Epithelial cell of proximal tubule (primary cell): ENCODE measurements at regions not wholly inside any gene's neighbourhood (a gene's known extent, or its start where the extent isn't known, plus 50 kb on each side); places are given as distances from the start of the nearest gene placed in this dataset.
"Not testable (repeated sequence)": the region's sequence is repeated elsewhere in the genome, so short reads cannot be mapped to it uniquely, and the experiment has no call there.

Experiments used
- DNase-seq: peaks from one replicate; pipeline ENCODE4 v3.0.0-alpha.2; 2011; ENCODE audit warnings: low read depth
- H3K4me3 ChIP-seq: 2 replicates; pipeline ENCODE4 v1.5.1; 2011; ENCODE audit warnings: low read depth, mild to moderate bottlenecking, low read length
- TF ChIP-seq, protein P1 (sequence below): conservative IDR thresholded peaks from 2 replicates; pipeline ENCODE4 v1.5.1; 2012; ENCODE audit warnings: low read depth, mild to moderate bottlenecking, low read length

DNA sequence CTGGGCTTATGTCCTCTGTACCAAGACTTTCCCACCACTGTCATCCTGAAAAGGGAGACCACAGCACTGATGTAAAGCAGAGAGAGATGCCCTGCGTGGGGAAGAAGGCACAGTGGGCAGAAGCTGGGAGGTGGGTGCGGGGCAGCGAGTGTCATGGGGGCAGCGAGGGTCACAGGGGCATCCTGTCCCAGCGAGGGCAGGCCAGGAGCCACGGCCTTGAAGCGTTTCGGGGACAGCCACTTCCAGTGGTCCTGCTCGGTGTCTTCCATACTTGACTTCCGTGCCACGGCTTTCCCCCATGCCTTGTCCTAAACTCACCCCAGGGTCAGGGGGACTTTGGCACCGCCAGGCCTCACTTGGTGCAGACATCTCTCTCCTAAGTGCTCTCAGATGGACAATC lies 1121.3 kb downstream of the TBC1D22A start:
- TF ChIP-seq, protein P1, sequence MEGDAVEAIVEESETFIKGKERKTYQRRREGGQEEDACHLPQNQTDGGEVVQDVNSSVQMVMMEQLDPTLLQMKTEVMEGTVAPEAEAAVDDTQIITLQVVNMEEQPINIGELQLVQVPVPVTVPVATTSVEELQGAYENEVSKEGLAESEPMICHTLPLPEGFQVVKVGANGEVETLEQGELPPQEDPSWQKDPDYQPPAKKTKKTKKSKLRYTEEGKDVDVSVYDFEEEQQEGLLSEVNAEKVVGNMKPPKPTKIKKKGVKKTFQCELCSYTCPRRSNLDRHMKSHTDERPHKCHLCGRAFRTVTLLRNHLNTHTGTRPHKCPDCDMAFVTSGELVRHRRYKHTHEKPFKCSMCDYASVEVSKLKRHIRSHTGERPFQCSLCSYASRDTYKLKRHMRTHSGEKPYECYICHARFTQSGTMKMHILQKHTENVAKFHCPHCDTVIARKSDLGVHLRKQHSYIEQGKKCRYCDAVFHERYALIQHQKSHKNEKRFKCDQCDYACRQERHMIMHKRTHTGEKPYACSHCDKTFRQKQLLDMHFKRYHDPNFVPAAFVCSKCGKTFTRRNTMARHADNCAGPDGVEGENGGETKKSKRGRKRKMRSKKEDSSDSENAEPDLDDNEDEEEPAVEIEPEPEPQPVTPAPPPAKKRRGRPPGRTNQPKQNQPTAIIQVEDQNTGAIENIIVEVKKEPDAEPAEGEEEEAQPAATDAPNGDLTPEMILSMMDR = no peak
- no peak for DNase-seq
- no peak overlapping the region for H3K4me3 ChIP-seq

DNA sequence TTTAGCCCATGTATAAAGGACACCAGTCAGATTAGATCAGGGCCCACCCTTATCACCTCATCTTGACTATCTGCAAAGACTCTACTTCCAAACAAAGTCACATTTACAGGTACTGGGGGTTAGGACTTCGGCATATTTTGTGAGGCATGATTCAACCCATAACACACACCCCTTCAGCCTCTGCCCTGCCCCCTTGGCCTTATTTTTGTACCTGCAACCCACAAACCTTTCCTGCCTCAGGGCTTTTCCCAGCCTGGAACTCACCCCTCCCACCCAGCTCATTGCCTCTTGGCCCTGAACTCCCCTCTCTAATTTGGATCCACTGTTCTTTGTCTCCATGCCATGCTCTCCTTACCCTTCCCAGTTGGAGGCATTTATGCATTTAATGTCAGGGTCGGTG lies 1116.9 kb downstream of the TBC1D22A start:
- DNase-seq = no peak
- H3K4me3 ChIP-seq = no peak overlapping the region
- TF ChIP-seq, protein P1 = no peak

DNA sequence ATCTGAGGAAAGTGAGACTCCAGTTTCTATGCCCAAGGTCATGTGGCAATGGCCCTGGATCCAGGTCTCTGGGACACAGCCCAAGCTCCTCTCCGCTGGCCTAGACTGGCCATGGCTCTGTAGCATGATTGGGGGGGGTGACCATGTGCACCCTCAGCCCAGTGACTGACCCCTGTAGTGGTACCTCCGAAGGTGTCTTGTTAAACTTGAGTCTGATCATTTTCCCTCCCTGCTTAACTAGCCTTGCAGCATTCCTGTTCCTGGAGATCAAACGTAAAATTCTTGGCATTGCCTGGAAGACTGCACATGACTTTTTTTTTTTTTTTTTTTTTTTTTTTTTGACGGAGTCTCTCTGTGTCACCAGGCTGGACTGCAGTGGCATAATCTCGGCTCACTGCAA lies 1116.0 kb downstream of the TBC1D22A start:
- TF ChIP-seq, protein P1 = no peak
- no peak for DNase-seq
- H3K4me3 ChIP-seq = no peak overlapping the region

DNA sequence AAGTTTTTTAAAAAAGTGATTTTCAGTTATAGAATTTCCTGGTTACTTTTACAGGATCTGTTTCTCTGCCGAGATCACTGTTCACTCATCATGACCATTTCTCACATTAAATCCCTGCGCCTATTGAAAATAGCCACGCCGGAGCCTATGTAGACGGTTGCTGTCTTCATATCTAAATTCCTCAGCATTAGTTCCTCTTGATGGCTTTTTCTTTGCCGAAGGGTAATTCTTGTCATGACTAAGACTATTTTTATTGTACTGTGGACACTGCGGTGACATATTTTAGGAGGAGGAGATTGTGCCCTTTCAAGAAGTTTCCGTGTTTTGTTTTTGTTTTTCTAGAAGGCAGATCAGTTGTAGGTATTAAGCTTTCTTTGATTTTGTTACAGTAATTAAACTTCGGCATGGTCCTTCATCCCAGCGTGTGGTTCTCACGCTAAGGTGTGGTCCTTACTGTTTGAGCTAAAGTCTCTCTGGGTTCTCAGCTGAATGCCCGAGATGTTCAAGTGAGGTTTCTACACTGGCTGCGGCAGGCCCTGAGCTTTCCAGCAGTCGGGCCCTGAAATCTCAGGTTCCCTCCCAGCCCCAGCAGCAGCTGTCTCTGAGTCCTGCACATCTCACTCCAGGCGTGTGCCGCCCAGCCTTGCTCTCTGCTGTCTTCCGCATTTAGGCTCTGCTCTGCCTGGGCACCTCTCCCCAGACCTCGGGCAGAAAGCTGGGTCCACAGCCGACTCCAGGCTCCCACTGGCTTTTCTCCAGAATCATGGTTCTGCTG lies 1110.5 kb downstream of the TBC1D22A start:
- TF ChIP-seq, protein P1 = no peak
- DNase-seq = no peak
- H3K4me3 ChIP-seq = no peak overlapping the region

DNA sequence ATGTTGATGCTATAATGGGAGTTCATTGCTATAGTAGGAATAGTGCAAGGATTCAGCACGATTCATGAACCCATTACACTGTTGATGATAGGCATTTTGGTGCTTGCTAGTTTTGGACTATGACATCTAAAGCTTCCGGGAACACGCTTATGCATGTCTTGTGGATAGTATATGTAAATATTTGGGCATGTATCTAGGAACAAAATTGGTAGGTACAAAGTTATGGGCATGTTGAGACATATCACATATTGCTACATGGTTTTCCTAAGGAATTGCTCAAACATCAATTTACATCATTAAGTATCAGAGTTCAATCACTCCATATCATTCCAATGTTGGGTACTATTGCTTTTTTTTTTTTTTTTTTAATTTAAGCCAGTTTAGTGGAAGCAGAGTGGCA lies 1103.2 kb downstream of the TBC1D22A start:
- no peak overlapping the region for H3K4me3 ChIP-seq
- TF ChIP-seq, protein P1 = no peak
- DNase-seq = no peak

DNA sequence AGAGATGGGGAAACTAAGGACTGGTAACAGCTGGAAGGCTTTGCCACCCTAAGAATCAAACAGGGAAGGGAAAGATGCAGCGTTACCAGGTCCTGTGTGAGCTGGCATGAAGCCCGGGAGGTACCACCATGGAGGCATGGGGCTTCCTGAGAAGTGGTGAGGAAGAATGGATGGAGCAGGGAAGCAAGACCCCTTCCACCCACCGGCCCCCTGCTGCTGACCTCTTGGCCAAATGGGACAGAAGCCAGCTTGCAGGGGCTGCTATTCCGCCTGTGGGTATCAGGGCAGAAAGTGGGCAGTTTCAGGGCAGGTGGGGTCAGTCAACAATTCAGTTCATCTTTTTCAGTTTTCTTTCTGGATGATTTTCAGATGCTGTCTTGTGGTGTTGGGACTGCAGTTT lies 1099.9 kb downstream of the TBC1D22A start:
- DNase-seq = no peak
- TF ChIP-seq, protein P1 = no peak
- no peak overlapping the region for H3K4me3 ChIP-seq

DNA sequence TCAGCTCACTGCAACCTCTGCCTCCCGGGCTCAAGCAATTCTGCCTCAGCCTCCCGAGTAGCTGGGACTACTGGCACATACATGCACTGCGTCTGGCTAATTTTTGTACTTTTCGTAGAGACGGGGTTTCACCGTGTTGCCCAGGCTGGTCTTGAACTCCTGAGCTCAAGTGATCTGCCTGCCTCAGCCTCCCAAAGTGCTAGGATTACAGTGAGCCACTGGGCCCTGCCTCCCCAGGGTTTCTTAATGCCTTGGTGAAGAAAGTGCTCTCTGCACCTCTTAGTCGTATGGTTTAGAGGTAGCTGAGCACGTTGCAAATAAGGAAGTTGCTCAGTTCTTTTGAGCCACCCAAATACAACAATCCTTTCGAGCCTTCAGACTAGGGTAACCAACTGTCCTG lies 1098.5 kb downstream of the TBC1D22A start:
- DNase-seq, H3K4me3 ChIP-seq: not testable (repeated sequence)
